ENCODE measurements at regions not wholly inside any gene's neighbourhood (a gene's known extent, or its start where the extent isn't known, plus 50 kb on each side); places are given as distances from the start of the nearest gene placed in this dataset.

DNA sequence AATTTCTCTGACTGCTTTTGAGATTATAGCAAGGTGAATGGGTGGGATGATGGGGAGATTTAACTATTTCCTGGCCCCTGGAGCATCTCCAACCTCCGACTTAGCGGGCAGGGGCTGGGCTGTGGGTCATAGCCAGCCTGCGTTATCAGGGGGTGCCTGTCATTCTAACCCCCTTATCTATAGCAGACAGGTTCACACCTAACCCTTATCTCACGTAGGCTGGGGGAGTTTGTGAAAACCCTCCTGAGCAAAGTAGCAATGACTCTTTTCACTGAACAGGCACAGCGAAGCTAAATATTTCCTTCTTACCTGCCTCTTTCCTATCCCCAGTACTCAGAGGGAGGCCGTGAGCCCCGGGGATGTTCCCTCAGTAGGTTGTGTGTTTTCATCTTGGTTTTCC lies 511.4 kb upstream of the B3GAT1 start:
- TF ChIP-seq POLR2A (IDR thresholded peaks at IDR 0.05) (no peak), EP300 (IDR thresholded peaks at IDR 0.05; ENCODE audit: low read depth) (no peak)
- TF ChIP-seq, protein P1, sequence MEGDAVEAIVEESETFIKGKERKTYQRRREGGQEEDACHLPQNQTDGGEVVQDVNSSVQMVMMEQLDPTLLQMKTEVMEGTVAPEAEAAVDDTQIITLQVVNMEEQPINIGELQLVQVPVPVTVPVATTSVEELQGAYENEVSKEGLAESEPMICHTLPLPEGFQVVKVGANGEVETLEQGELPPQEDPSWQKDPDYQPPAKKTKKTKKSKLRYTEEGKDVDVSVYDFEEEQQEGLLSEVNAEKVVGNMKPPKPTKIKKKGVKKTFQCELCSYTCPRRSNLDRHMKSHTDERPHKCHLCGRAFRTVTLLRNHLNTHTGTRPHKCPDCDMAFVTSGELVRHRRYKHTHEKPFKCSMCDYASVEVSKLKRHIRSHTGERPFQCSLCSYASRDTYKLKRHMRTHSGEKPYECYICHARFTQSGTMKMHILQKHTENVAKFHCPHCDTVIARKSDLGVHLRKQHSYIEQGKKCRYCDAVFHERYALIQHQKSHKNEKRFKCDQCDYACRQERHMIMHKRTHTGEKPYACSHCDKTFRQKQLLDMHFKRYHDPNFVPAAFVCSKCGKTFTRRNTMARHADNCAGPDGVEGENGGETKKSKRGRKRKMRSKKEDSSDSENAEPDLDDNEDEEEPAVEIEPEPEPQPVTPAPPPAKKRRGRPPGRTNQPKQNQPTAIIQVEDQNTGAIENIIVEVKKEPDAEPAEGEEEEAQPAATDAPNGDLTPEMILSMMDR (IDR thresholded peaks at IDR 0.05), result no peak
